NCI-H1048 (cell line): ENCODE measurements at regions not wholly inside any gene's neighbourhood (a gene's known extent, or its start where the extent isn't known, plus 50 kb on each side); places are given as distances from the start of the nearest gene placed in this dataset.

Experiments
- DNase-seq: peaks from one replicate; lab custom pipeline; 2025; lab: John Stamatoyannopoulos, UW

GRCh38 chr15:87245592-87245991, 1010.9 kb downstream of the NTRK3 start:
- no peak for DNase-seq

GRCh38 chr15:87243474-87243873, 1013.1 kb downstream of the NTRK3 start:
- DNase-seq, result no peak

GRCh38 chr15:87239582-87240230, 1016.8 kb downstream of the NTRK3 start:
- DNase-seq, result no peak

- no peak for DNase-seq
These were observed 1018.0 kb downstream of the NTRK3 start for GRCh38 chr15:87238451-87239068.

- no peak for DNase-seq
These were observed 1028.1 kb downstream of the NTRK3 start for GRCh38 chr15:87228460-87228859.

- no peak for DNase-seq
These were observed 1028.7 kb downstream of the NTRK3 start for GRCh38 chr15:87227846-87228245.

- DNase-seq, result no peak
These were observed 1031.1 kb downstream of the NTRK3 start for GRCh38 chr15:87225436-87225835.

- DNase-seq, result no peak
These were observed 1032.1 kb downstream of the NTRK3 start for GRCh38 chr15:87224404-87224803.

GRCh38 chr15:87219650-87220615, 1036.6 kb downstream of the NTRK3 start:
- DNase-seq, result no peak

GRCh38 chr15:87215100-87215499, 1041.4 kb downstream of the NTRK3 start:
- DNase-seq, result no peak

GRCh38 chr15:87213626-87214025, 1042.9 kb downstream of the NTRK3 start:
- no peak for DNase-seq

GRCh38 chr15:87212041-87212440, 1044.5 kb downstream of the NTRK3 start:
- no peak for DNase-seq

- no peak for DNase-seq
These were observed 1045.0 kb downstream of the NTRK3 start for GRCh38 chr15:87211547-87211946.

- DNase-seq, result no peak
These were observed 1046.4 kb downstream of the NTRK3 start for GRCh38 chr15:87209891-87210689.

- no peak for DNase-seq
These were observed 1048.5 kb downstream of the NTRK3 start for GRCh38 chr15:87207990-87208580.

GRCh38 chr15:87207251-87207650, 1049.3 kb downstream of the NTRK3 start:
- DNase-seq, result no peak

- DNase-seq, result no peak
These were observed 1054.6 kb downstream of the NTRK3 start for GRCh38 chr15:87201986-87202385.

GRCh38 chr15:87200149-87200548, 1056.4 kb downstream of the NTRK3 start:
- no peak for DNase-seq

- DNase-seq, result no peak
These were observed 1058.6 kb downstream of the NTRK3 start for GRCh38 chr15:87197981-87198380.

GRCh38 chr15:87196498-87196897, 1060.0 kb downstream of the NTRK3 start:
- DNase-seq, result no peak

GRCh38 chr15:87193481-87193880, 1063.1 kb downstream of the NTRK3 start:
- no peak for DNase-seq

- DNase-seq, result no peak
These were observed 1088.0 kb downstream of the AGBL1 start for GRCh38 chr15:87167706-87168105.
